Stomach (tissue), 8 donors: ENCODE measurements at regions not wholly inside any gene's neighbourhood (a gene's known extent, or its start where the extent isn't known, plus 50 kb on each side); places are given as distances from the start of the nearest gene placed in this dataset.

Source experiments
- DNase-seq, 2 donors: peaks; one replicate each; pipeline versions ENCODE4 v3.0.0 to v3.0.0-alpha.2; 2013 to 2019
- H3K27ac ChIP-seq, 5 donors: fragments of 200-600 bp in 4 of 5; sonication (generic) in 4 of 5; one replicate each; pipeline ENCODE4 v1.5.1; 2013 to 2019; ENCODE audit warnings: mild to moderate bottlenecking in 1 of 5, moderate library complexity in 1 of 5
- H3K27me3 ChIP-seq, 3 donors: fragments of 200-600 bp; sonication (generic); one replicate each; pipeline ENCODE4 v1.5.1; 2017 to 2019; ENCODE audit warnings: mixed run types in 1 of 3
- H3K36me3 ChIP-seq, 4 donors: fragments of 200-600 bp; sonication (generic); 1 replicate in 3 of 4; 2 replicates in 1 of 4; pipeline ENCODE4 v1.5.1; 2016 to 2019
- H3K4me1 ChIP-seq, 4 donors: fragments of 200-600 bp; sonication (generic); one replicate each; pipeline ENCODE4 v1.5.1; 2016 to 2019
- H3K4me3 ChIP-seq, 4 donors: fragments of 200-600 bp; sonication (generic) in 3 of 4; one replicate each; pipeline ENCODE4 v1.5.1; 2016 to 2019; ENCODE audit warnings: mild to moderate bottlenecking in 1 of 4
- H3K9me3 ChIP-seq, 4 donors: fragments of 200-600 bp; sonication (generic); one replicate each; pipeline ENCODE4 v1.5.1; 2016 to 2019
- EP300 ChIP-seq: sonication (generic); formaldehyde crosslinking; IDR thresholded peaks from one replicate; pipeline ENCODE4 v1.6.1; 2017; ENCODE audit warnings: antibody characterized with exemption
- POLR2A ChIP-seq, 4 donors: fragments of 450-650 bp; IDR thresholded peaks; one replicate each; pipeline ENCODE4 v1.6.1; 2016; ENCODE audit warnings: antibody characterized with exemption in 4 of 4, control low read depth in 2 of 4, mild to moderate bottlenecking in 1 of 4, moderate library complexity in 1 of 4
- POLR2AphosphoS5 ChIP-seq, 3 donors: sonication (generic); formaldehyde crosslinking; IDR thresholded peaks; one replicate each; pipeline ENCODE4 v1.6.1; 2016; ENCODE audit warnings: antibody characterized with exemption in 3 of 3
- WGBS, 5 donors: extraction: QIAGEN DNeasy Blood & Tissue Kit in 3 of 5; methylation state at CpG; one replicate each; pipeline versions ENCODE4 v1.1.5 to v1.1.7; 2013 to 2018; 5-methylcytosine and 5-hydroxymethylcytosine counted together
- intact Hi-C: fragments of 100-400 bp; cut with DNase I; formaldehyde crosslinking; loops from one replicate; pipeline ENCODE4 v1.15.1; 2023; ENCODE audit warnings: low total_unique reads
- TF ChIP-seq, protein P1 (sequence below), 7 experiments: fragments of 450-650 bp in 4 of 7; fragments of 200-600 bp in 3 of 7; sonication (generic) in 3 of 7; IDR thresholded peaks; one replicate each; pipeline ENCODE4 v1.5.1; 2016 to 2019; ENCODE audit warnings: antibody characterized with exemption in 7 of 7, control low read depth in 2 of 7, mild to moderate bottlenecking in 1 of 7
- donor health status: healthy with polysubstance abuse.
- donor health status: Bipolar disorder and iron deficiency.
- donor health status: healthy.

DNA sequence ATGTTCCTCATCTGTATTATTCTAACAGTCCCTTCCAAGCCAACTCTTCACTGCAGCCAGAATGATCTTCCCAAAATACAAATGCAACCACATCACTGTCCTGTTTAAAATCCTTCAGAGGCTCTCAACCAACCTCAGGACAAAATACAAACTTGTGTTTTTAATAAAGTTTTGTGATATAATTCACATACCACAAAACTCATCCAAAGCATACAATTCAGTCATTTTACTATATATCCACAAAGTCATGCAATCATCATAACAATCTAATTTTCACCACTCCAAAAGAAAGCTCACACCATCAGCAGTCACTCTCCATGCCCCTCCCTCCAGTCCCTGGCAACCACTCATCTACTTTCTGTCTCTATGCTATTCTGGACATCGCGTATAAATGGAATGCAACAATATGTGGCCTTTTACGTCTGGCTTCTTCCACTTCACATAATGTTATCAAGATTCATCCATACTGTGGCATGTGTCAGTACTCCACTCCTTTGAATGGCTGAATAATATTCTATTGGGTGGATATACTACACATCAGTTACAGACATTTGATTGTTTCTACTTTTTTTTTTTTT is 81.7 kb upstream of the DOCK9 start:
- no peak for TF ChIP-seq POLR2A (IDR thresholded peaks at IDR 0.05)
- TF ChIP-seq, protein P1, sequence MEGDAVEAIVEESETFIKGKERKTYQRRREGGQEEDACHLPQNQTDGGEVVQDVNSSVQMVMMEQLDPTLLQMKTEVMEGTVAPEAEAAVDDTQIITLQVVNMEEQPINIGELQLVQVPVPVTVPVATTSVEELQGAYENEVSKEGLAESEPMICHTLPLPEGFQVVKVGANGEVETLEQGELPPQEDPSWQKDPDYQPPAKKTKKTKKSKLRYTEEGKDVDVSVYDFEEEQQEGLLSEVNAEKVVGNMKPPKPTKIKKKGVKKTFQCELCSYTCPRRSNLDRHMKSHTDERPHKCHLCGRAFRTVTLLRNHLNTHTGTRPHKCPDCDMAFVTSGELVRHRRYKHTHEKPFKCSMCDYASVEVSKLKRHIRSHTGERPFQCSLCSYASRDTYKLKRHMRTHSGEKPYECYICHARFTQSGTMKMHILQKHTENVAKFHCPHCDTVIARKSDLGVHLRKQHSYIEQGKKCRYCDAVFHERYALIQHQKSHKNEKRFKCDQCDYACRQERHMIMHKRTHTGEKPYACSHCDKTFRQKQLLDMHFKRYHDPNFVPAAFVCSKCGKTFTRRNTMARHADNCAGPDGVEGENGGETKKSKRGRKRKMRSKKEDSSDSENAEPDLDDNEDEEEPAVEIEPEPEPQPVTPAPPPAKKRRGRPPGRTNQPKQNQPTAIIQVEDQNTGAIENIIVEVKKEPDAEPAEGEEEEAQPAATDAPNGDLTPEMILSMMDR (IDR thresholded peaks at IDR 0.05): no peak
- no peak for TF ChIP-seq POLR2AphosphoS5 (IDR thresholded peaks at IDR 0.05)
- TF ChIP-seq EP300: no peak
- no peak for DNase-seq
- intact Hi-C loops: no loop called here
- Histone ChIP-seq H3K4me3 (no peak overlapping the region), H3K36me3 (no peaks in the 10 kb centered on the region), H3K9me3 (no peaks in the 10 kb centered on the region), H3K27ac (no peak overlapping the region), H3K4me1 (peaks cover 6 to 63% (median 30%) of the 10 kb centered on the region in 4 donors), H3K27me3 (no peaks in the 10 kb centered on the region)
- WGBS, 5 donors: 86 to 96% (median 94%) methylated on average over 3 of the region's 3 CpGs

DNA sequence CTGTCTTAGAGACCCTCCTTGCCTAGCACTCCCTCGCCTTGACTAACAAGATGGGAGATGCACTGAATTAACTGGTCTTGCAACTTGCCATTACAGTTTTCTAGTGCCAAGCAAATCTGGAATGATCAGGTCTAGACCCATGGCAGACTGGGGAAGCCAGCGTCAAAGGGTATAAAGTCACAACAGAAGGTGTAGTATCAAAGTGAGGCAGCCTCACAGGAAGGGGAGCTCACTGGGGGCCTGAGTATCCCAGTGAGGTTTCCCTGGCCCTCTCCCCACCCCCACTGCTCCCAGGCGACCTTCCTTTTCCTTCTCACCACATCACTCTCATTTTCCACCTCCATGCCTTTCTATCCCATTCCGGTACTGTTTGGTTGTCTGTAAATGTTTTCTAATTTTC is 83.5 kb upstream of the DOCK9 start:
- WGBS, 5 donors: 78 to 98% (median 83%) methylated on average over 4 of the region's 4 CpGs
- no peak for DNase-seq
- H3K4me1 ChIP-seq: peaks cover 12 to 65% (median 23%) of the 10 kb centered on the region in 4 donors
- H3K36me3 ChIP-seq: no peaks in the 10 kb centered on the region
- no peak for TF ChIP-seq EP300
- TF ChIP-seq POLR2AphosphoS5 (IDR thresholded peaks at IDR 0.05): no peak
- TF ChIP-seq, protein P1 (IDR thresholded peaks at IDR 0.05): no peak
- H3K9me3 ChIP-seq: no peaks in the 10 kb centered on the region
- intact Hi-C loops: no loop called here
- no peak overlapping the region for H3K4me3 ChIP-seq
- H3K27ac ChIP-seq: peak overlapping the region in 1 of 5 donors; percentile 30
- no peaks in the 10 kb centered on the region for H3K27me3 ChIP-seq

- Histone ChIP-seq H3K9me3 (no peaks in the 10 kb centered on the region), H3K4me1 (peaks cover 15 to 65% (median 30%) of the 10 kb centered on the region in 4 donors), H3K27me3 (no peaks in the 10 kb centered on the region), H3K27ac (peak overlapping the region in 3 of 5 donors; percentile 30 to 52 (median 30)), H3K4me3 (no peak overlapping the region), H3K36me3 (no peaks in the 10 kb centered on the region)
- peak in 1 of 2 donors; percentile 53 for DNase-seq
- intact Hi-C loops: no loop called here
- TF ChIP-seq POLR2AphosphoS5 (IDR thresholded peaks at IDR 0.05) (no peak), POLR2A (IDR thresholded peaks at IDR 0.05) (no peak)
- 55 to 77% (median 60%) methylated on average over 10 of the region's 10 CpGs for WGBS, 5 donors
Observed at GRCh38 chr13:99062593-99062992, 84.7 kb upstream of the DOCK9 start.

DNA sequence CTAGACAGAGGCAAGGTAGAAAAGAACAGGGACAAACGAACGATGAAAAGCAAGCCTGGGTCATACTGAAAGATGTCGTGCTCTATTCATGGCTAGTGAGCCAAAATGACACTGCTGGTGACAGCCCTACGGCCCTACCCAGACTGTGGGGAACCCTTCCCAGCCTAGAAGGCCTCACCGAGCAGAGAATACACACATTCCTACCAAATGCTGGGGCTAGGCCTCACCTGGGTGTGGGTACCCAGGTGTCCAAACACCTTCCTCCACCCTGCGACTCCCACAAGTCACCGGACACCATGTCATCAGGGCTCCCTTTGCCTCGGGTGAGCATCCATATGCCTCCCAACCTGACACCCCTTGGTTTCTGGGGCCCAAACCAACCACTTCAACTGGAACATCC is 85.3 kb upstream of the DOCK9 start:
- H3K27ac ChIP-seq: peak overlapping the region in 3 of 5 donors; percentile 30 to 52 (median 30)
- no peaks in the 10 kb centered on the region for H3K36me3 ChIP-seq
- H3K4me3 ChIP-seq: no peak overlapping the region
- peaks cover 15 to 62% (median 30%) of the 10 kb centered on the region in 4 donors for H3K4me1 ChIP-seq
- H3K27me3 ChIP-seq: no peaks in the 10 kb centered on the region
- no peaks in the 10 kb centered on the region for H3K9me3 ChIP-seq
- WGBS, 5 donors: 91 to 97% (median 94%) methylated on average over 8 of the region's 8 CpGs
- no peak for TF ChIP-seq EP300
- TF ChIP-seq, protein P1 (IDR thresholded peaks at IDR 0.05): no peak
- TF ChIP-seq POLR2AphosphoS5 (IDR thresholded peaks at IDR 0.05): no peak
- no peak for TF ChIP-seq POLR2A (IDR thresholded peaks at IDR 0.05)
- intact Hi-C loops: no loop called here
- DNase-seq: no peak

- DNase-seq: no peak
- Histone ChIP-seq H3K4me1 (peaks cover 15 to 54% (median 25%) of the 10 kb centered on the region in 4 donors), H3K4me3 (no peak overlapping the region), H3K36me3 (no peaks in the 10 kb centered on the region), H3K27ac (no peak overlapping the region), H3K9me3 (no peaks in the 10 kb centered on the region), H3K27me3 (no peaks in the 10 kb centered on the region)
- 88 to 100% (median 95%) methylated on average over 1 of the region's 1 CpG for WGBS, 5 donors
- TF ChIP-seq POLR2AphosphoS5 (IDR thresholded peaks at IDR 0.05): no peak
- TF ChIP-seq POLR2A (IDR thresholded peaks at IDR 0.05): no peak
- TF ChIP-seq, protein P1 (IDR thresholded peaks at IDR 0.05): no peak
- no peak for TF ChIP-seq EP300
- intact Hi-C loops: no loop called here
Observed at GRCh38 chr13:99063952-99064351, 86.1 kb upstream of the DOCK9 start.
